C4-2B (cell line): ENCODE measurements at regions not wholly inside any gene's neighbourhood (a gene's known extent, or its start where the extent isn't known, plus 50 kb on each side); places are given as distances from the start of the nearest gene placed in this dataset.

Experiments
- CTCF ChIP-seq: fragments of 450-650 bp; conservative IDR thresholded peaks from 2 replicates; pipeline ENCODE4 v1.5.1; 2017; ENCODE audit warnings: mild to moderate bottlenecking
- ZFX ChIP-seq: fragments of 450-650 bp; IDR thresholded peaks from 2 replicates; pipeline ENCODE4 v1.6.1; 2017

- TF ChIP-seq CTCF (no peak), ZFX (no peak)
Observed at GRCh38 chr10:109556399-109556798, 366.9 kb downstream of the XPNPEP1 start.
